ENCODE measurements at regions not wholly inside any gene's neighbourhood (a gene's known extent, or its start where the extent isn't known, plus 50 kb on each side); places are given as distances from the start of the nearest gene placed in this dataset.

GRCh38 chr11:27217948-27218420 is 145.0 kb downstream of the CCDC34 start:
- FAIRE-seq (no peak), ATAC-seq (no peak), DNase-seq (ENCODE audit: extremely low read depth in 1 of 4, low spot score in 3 of 4) (no peak)
- H2AFZ ChIP-seq (ENCODE audit: low read depth, low read length) = no peak overlapping the region
- H3K79me2 ChIP-seq (ENCODE audit: control insufficient read depth, insufficient read depth, low read length) = no peaks in the 10 kb centered on the region
- ChIA-PET POLR2A (interaction anchor here (0.6 to 1.2 kb wide), 5 partner anchors 10 to 205 kb away, joined by 3 to 4 read pairs (median 3); no protein-coding TSS in a partner anchor), CTCF (ENCODE audit: low intra/inter-chr PET ratio) (no interaction called here)
- TF ChIP-seq FOXJ2 (tag; IDR thresholded peaks at IDR 0.05) (no peak), PBX2 (CRISPR knock-in tag; IDR thresholded peaks at IDR 0.05; ENCODE audit: low read depth) (no peak), PBX2 (tag; conservative IDR thresholded peaks at IDR 0.05; ENCODE audit: low read depth) (0 out of 2 replicates have a peak, but pooled peaks have one; percentile 32)
- no peak overlapping the region; a peak in 2 of 4 replicates for H3K9ac ChIP-seq (ENCODE audit: insufficient read depth in 1 of 2, low read depth in 2 of 2, low read length in 2 of 2)
- H3K9me1 ChIP-seq (ENCODE audit: control insufficient read depth, insufficient read depth, low read length) = no peaks in the 10 kb centered on the region
- no peak overlapping the region for H3K4me3 ChIP-seq
- H3K27me3 ChIP-seq (ENCODE audit: control insufficient read depth in 2 of 2, insufficient read depth in 2 of 2, low read length in 2 of 2) = no peaks in the 10 kb centered on the region
- no peaks in the 10 kb centered on the region for H4K20me1 ChIP-seq (replicated peaks; ENCODE audit: control insufficient read depth, insufficient read depth, low read length)
- no TSS peak for BruUV-seq (replicated peaks)
- no peaks in the 10 kb centered on the region for H3K9me3 ChIP-seq (replicated peaks; ENCODE audit: control insufficient read depth, insufficient read depth, low read depth, low read length)
- H3K4me1 ChIP-seq (replicated peaks in 1 of 2; ENCODE audit: control insufficient read depth in 2 of 2, insufficient read depth in 2 of 2, low read length in 2 of 2) = peaks cover 4 to 12% of the 10 kb centered on the region in 2 experiments; a peak in 3 of 5 replicates
- H3K4me2 ChIP-seq (ENCODE audit: insufficient read depth, low read length) = no peak overlapping the region
- intact Hi-C loops (cut with micrococcal nuclease) (no loop called here), in situ Hi-C loops (cut with MboI) (no loop called here)
- 70% methylated on average over 1 of the region's 1 CpG for WGBS (ENCODE audit: insufficient coverage, low coverage, missing lambda C conversion rate)
- H3K27ac ChIP-seq (ENCODE audit: extremely low read depth, low read depth, low read length) = no peak overlapping the region
- no peaks in the 10 kb centered on the region for H3K36me3 ChIP-seq (ENCODE audit: control insufficient read depth, insufficient read depth, low read length)

Data from K562 (cell line).